ENCODE measurements at regions not wholly inside any gene's neighbourhood (a gene's known extent, or its start where the extent isn't known, plus 50 kb on each side); places are given as distances from the start of the nearest gene placed in this dataset.

GRCh38 chr2:163246135-163246534 lies 407.6 kb upstream of the KCNH7 start:
- TF ChIP-seq POLR2A (IDR thresholded peaks at IDR 0.05), result no peak
- TF ChIP-seq CTCF (IDR thresholded peaks at IDR 0.05), result no peak
- H3K27ac ChIP-seq, result no peak overlapping the region
- H3K36me3 ChIP-seq (replicated peaks in 1 of 2), result no peaks in the 10 kb centered on the region
- H3K4me1 ChIP-seq (replicated peaks in 1 of 2), result no peaks in the 10 kb centered on the region
- no peak for DNase-seq
- intact Hi-C loops (cut with DNase I), result no loop called here
- H3K9me3 ChIP-seq (replicated peaks in 1 of 3), result no peaks in the 10 kb centered on the region
- no peaks in the 10 kb centered on the region for H3K27me3 ChIP-seq
- WGBS, 4 donors, result 75 to 87% (median 77%) methylated on average over 9 of the region's 9 CpGs
- H3K4me3 ChIP-seq, result no peak overlapping the region

GRCh38 chr2:163236553-163236952 lies 398.0 kb upstream of the KCNH7 start:
- no peak overlapping the region for H3K27ac ChIP-seq

GRCh38 chr2:163231666-163232065 lies 393.1 kb upstream of the KCNH7 start:
- 68 to 76% (median 73%) methylated on average over 1 of the region's 1 CpG for WGBS, 4 donors
- Histone ChIP-seq H3K36me3 (replicated peaks in 1 of 2) (no peaks in the 10 kb centered on the region), H3K4me3 (no peak overlapping the region), H3K9me3 (replicated peaks in 1 of 3) (no peaks in the 10 kb centered on the region), H3K27me3 (no peaks in the 10 kb centered on the region), H3K4me1 (replicated peaks in 1 of 2) (no peaks in the 10 kb centered on the region), H3K27ac (no peak overlapping the region)
- no peak for DNase-seq
- TF ChIP-seq POLR2A (IDR thresholded peaks at IDR 0.05), result no peak
- no peak for TF ChIP-seq CTCF (IDR thresholded peaks at IDR 0.05)
- intact Hi-C loops (cut with DNase I), result no loop called here

More at GRCh38 chr2:163236553-163236952, 398.0 kb upstream of the KCNH7 start:
- TF ChIP-seq CTCF (IDR thresholded peaks at IDR 0.05), result no peak
- TF ChIP-seq POLR2A (IDR thresholded peaks at IDR 0.05), result no peak
- Histone ChIP-seq H3K4me3 (no peak overlapping the region), H3K9me3 (replicated peaks in 1 of 3) (no peaks in the 10 kb centered on the region), H3K4me1 (replicated peaks in 1 of 2) (no peaks in the 10 kb centered on the region), H3K36me3 (replicated peaks in 1 of 2) (no peaks in the 10 kb centered on the region), H3K27me3 (no peaks in the 10 kb centered on the region)
- intact Hi-C loops (cut with DNase I), result no loop called here
- no peak for DNase-seq

- Histone ChIP-seq H3K36me3 (replicated peaks in 1 of 2) (no peaks in the 10 kb centered on the region), H3K4me3 (no peak overlapping the region), H3K27ac (no peak overlapping the region), H3K9me3 (replicated peaks in 1 of 3) (no peaks in the 10 kb centered on the region), H3K4me1 (replicated peaks in 1 of 2) (no peaks in the 10 kb centered on the region), H3K27me3 (no peaks in the 10 kb centered on the region)
- TF ChIP-seq POLR2A (IDR thresholded peaks at IDR 0.05), result no peak
- TF ChIP-seq CTCF (IDR thresholded peaks at IDR 0.05), result no peak
- DNase-seq, result no peak
- 67 to 72% (median 69%) methylated on average over 3 of the region's 3 CpGs for WGBS, 4 donors
- intact Hi-C loops (cut with DNase I), result no loop called here
Observed at GRCh38 chr2:163213661-163214081, 375.1 kb upstream of the KCNH7 start.
